ENCODE measurements at regions not wholly inside any gene's neighbourhood (a gene's known extent, or its start where the extent isn't known, plus 50 kb on each side); places are given as distances from the start of the nearest gene placed in this dataset.
A peak's percentile ranks its signal among the peaks of the same experiment; 100 is the strongest.
"Not testable (repeated sequence)": the region's sequence is repeated elsewhere in the genome, so short reads cannot be mapped to it uniquely, and the experiment has no call there.

DNA sequence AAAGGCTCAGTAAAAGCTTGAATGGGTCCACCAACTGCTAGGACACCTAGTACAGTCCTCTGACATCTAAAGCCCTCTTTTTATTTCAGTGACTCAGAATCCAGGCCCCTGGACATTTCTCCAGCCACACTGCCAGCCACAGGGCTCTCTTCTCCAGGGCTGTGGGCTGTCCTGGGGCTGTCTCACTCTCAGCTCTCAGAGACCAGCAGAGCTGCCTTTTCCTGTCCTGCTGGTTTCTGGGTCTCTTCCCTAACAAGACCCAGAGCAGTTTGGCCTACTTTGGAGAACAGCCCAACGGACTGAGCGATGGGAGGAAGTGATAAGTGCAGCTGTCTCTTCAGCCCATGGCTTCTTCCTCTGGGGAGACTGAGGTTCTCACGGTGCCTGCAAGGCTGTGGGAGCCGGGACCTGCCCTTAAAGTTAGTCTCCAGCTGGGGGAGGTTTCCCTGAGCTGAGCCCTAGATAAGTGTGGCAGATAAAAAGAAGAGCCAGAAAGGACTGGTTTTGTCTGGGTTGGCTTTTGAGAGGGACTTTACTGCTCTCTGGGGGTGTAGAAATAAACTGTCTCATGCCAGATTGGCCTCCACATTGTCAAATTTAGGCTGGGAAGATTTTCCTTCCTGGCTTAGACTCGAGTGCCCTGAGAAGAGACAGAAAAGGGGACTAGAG lies 979.8 kb downstream of the VRK1 start:
- DNase-seq, result no peak

DNA sequence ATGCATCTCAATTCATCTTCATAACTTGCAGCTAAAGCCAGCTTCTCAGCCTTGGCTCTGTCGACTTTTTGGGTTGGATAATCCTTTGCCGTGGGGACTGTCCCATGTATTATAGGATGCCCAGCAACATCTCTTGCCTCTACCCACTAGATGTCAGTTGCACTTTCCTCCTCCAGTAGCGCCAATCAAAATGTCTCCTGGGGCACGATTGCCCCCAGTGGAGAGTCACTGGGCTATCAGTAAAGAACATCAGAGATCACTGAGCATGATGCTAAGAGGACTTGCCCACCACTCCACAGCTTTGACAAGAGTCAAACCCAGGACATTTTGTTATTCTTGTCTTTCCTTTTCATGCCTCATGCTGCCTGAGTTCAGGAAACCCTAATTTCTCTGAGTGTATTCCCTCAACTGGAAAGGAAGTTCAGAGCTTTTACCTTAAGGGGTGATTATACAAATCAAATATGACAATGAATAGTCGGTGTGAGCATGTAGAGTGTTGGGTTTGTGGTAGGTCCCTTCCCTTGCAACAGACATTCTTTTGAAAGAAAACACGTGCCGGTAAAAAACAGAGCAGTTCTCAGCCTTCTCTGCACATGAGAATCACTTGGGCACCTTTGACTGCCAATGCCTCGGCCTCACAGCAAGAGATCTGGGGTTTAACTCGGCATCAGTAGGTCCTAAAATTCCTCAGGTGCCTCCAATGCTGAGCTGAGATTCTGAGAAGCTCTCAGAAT lies 980.6 kb downstream of the VRK1 start:
- DNase-seq, result peak; percentile 22

DNA sequence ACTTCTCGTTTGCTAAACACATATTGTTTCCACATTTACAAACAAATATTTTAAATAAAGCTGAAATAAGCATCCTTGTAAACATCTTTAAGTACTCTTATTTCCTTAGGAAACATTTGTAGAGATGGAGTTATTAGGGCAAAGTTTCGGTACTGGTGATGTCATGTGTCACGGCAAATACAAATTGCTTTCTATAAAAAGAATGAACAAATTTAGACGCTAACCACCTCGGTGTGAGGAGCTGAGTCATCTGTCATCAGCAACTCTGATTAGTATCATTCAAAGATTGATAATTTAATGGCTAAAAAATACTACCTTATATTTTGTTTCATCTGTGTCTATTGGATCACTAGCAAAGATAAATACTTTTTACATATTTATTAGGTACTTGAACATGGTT lies 982.0 kb downstream of the VRK1 start:
- no peak for DNase-seq

DNA sequence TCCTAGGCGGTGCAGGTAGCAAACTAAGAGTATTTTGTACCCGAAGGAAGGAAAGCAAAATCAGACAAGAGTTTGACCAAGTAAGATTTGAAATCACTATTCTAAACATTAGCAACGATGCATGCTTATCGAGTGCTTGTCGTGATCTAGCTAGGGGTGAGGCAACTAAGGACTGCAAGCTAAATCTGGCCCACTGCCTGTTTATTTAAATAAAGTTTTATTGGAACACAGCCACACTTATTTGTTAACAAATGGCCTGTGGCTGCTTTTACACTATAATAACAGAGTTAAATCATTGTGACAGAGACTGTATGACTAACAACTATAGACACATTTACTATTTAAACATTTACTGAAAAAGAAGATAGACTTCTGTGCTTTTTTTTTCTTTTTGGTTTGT lies 983.6 kb downstream of the VRK1 start:
- DNase-seq, result no peak

DNA sequence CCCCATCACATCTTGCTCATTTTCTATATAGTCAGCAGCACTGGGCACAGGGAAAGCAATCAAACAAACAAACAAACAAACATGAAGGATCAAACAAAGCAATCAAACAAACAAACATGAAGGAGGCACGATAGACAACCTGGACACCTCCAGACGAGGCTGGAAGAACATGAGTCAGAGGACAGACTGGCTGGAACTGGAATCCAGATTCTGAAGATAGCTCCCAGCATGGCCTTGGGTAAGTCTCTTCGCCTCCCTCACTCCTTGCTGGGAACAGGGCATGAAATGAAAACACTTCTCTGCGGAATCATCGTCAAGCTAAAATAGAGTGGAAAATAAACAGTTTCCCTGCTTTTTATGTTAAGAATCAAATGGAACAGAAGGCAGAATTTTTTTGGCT lies 984.8 kb downstream of the VRK1 start:
- no peak for DNase-seq

DNA sequence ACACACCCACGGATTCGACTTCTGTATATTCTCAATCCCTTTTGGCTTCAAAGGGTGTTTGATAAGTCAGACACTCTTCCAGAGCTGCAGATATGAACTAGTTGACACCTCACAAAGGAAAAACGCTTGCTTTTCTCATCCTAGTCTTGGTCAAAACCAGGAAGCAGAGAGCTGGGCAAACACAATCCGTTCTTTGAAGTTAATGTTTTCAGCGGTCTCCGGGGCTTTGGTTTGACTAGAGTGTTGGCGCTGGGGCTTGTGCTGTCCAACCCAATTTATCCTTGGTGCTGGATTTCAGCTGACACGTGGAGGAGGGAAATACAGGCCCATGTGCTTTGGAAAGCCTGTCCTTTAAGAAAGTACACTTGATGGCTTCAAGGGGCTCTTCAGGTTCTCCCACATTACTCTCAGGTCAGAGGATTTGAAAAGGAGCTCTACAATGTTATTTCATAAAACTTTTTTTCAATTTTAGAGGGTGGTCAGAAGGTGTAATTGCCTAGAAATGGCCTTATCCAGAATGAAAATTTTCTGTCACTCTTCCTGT lies 985.8 kb downstream of the VRK1 start:
- DNase-seq, result no peak

DNA sequence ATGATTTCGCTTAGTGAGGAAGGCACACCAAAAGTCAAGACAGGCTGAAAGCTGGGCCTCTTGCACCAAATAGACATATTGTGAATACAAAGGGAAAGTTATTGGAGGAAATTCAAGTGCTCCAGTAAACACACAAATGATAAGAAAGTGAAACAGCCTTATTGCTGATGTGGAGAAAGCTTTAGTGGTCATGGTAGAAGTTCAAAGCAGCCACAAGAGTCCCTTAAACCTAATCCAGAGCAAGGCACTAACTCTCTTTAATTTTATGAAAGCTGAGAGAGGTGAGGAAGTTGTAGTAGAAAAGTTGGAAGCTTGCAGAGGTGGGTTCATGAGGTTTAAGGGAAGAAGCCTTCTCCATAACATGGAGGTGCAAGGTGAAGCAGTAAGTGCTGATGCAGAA lies 988.3 kb downstream of the VRK1 start:
- DNase-seq, result no peak

DNA sequence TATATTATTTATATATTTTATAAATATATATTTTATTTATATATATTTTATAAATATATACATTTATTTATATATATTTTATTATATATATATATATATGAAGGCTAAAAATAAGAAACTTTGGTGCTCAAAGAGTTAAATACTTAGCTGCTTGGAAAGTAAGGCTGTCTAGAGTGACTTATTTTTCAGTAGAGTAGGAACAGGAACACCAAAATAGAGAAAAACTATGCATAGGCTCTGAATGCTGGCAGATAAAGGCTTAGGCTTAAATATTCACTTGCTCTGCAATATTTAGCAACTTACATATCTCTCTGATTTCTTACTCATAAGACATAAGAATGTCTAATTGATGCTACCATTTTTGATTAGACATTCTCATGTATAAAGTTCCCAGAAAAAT lies 991.2 kb downstream of the VRK1 start:
- DNase-seq, result no peak

DNA sequence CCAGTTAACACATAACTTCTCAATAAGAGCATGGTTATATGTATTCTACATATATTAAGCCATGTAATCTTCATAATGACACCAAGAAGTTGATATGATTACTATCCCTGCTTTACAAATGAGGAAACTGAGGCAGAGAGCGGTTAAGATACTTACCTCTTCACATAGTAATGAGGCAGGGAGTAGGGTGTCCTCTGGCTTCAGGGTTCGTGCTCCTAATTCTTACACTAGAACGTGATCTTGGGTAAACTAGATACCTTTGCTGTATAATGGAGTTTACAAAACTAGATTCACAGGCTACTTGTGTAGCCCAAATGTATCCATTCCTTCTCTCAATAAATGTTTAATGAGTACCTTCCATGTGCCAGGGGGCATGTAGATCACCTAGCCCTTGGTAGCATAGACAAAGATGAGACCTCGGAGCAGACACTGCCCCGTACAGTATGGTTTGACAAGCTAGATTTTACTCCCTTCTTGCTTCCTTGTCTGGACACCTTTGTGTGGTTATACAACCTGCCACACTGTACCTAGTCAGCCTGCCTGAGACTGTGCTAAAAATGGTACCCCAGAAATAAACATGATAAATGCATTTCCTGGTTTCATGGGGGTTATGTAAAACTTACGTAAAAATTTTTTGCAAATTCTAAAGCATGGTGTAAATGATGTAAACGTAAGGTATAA lies 991.8 kb downstream of the VRK1 start:
- DNase-seq, result no peak

DNA sequence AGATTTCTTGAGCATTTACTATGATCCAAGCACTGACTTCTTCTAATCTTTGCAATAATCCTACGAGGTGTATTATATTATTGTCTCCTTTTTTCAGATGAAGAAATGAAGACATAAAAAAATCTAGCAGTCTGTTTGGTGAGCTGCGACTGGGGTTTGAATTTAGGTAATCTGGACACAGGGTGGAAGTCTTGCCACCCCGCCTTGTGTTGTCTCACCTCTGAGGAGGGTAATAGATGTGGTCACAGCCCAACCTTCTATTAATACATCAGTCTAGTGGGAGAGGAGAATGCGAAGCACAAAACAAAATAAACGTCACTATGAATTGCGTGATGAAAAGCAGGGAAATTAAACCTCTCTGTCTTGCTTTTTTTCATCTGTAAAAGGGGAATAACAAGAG lies 993.9 kb downstream of the VRK1 start:
- DNase-seq, result no peak

DNA sequence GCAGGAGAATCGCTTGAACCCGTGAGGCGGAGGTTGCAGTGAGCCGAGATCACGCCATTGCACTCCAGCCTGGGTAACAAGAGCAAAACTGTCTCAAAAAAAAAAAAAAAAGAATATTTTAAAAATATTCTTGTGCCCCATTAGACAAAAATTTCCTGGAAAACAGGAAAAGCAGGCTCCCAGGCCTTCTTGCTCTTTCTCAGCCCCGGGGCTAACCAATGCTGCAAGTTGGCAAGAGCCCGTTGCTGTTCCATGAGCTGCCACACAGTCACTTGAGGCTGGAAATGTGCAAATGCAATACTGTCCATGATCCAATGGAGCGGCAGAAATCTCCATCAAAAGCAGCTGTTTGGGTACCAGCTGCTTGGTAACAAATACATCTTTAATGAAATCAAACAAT lies 994.7 kb downstream of the VRK1 start:
- no peak for DNase-seq

DNA sequence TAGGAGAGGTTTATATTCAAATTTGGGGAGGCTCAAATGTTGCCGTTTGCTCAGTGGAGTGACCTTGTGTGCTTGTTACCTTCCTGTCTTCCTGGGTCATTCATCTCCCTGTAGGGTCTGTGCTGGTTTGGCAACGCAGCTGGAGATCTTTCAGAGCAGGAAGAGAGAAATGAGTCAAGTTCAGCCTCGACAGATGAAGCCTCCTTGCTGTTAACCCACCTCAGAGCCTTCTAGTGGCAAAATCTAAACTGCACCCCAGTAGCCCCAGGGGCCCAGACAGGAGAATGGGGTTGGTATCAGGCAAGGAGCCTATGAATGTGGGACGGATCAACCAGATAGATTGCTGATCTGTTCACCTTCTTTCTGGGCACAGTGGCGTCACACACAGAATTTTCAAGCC lies 999.3 kb downstream of the VRK1 start:
- no peak for DNase-seq

DNA sequence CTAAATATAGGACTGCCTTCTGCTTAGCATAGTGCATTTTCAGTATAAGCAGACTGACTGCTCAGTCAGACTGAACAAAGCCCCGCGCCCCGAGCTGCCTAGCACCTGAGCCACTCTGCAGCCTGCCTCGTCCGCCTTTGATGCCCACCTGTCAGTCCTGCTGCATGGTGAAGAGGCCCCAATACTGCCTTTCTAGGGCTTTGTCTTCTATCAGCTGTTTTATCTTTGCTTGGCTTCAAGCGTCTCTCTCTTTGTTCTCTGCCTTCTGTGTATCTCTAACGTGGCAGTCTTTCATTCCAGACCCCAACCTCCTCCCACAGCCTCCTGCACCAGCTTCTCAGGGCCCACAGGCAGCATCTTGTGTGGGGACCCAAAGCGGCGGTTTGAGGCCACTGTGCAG lies 1001.0 kb downstream of the VRK1 start:
- no peak for DNase-seq

DNA sequence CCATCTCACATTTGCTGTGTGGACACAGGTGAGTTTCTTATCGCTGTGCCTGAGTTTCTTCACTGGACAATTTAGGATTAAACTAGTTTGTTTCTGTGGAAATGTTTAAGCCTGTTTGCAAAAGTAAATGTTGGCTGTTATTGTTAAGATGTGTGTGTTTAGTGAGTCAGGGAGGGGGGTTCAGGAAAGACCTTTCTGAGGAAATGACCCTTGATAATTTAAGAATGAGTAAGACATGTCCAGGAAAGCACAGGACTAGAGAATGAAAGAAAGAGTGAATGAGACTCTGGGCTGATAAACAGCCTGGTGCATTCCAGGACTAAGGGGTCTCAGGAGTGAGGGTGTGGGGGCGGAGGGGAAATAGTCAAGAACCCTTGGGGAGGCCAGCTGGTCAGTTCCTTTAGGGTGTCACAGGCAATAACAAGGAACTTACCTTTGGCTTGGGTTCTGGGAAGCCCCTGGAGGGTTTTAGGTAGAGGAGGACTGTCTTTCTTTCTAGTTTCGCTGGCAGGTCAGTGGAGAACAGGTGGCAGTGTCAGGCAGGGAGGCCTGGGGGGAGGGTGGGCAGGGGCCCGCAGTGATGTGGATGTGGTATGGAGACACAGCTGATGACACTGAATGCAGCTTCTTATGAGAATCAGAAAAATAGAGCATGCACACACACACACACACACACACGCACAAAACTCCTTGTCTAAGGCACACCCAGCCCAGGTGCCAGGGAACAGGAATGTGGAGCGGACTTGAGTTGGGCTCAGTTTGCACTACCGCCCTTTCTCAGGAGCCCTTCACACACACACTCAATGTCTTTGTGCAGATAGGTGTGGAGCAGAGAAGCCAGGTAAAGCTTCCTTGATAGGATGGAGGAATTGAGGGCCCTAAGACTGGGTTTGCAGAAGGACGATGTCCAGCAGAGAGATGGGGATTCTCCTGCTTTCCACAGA lies 1005.5 kb downstream of the VRK1 start:
- no peak for DNase-seq

DNA sequence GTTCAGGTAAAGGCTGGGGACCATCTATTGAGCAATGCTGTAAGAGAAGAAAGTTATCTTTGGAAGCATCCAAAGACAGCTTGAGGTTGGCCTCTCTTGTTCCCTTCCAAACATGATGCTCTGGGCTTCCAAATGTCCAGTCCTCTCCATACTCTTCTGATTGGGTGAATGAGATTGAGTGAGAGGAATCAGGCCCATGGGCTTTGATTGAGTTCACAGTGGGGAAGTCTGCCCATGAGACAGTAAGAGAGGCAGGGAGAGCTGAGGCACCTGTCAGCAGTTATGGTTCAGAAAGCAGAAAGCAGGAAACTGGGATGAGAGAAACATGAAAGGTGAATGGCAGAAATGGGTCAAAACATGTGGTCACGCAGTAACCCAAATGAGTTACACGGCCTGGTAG lies 1006.9 kb downstream of the VRK1 start:
- DNase-seq, result no peak

DNA sequence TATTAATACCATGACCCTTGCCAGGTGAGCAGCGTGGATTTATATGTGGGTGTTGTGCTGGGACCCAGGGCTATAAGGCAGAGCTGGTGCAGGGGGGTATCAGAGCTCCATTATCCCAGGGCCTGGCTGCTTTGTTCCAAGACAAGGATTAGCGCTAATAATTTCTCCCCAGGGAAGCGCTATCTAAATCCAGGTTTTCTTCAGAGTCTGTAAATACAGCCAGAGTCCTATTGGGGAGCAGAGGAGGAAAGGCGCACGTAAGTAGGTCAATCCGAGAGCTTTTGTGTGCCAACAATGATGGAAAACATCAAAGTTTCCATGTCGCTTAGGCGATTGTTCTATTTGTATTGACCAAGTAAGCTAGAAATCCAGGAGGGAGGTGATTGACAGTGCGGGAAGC lies 1009.7 kb downstream of the VRK1 start:
- no peak for DNase-seq

DNA sequence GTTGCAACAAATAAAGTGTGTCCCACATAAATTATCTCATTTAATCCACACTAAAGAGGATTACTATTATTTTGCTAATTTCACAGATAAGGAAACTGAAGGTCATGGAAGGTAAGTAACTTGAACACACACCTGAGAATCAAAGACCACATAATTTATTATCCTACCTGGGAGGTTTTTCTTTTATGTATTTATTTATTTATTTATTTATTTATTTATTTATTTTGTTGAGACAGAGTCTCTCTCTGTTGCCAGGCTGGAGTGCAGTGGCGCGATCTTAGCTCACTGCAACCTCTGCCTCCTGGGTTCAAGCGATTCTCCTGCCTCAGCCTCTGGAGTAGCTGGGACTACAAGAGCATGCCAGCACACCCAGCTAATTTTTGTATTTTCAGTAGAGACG lies 1011.4 kb downstream of the VRK1 start:
- DNase-seq, result not testable (repeated sequence)

DNA sequence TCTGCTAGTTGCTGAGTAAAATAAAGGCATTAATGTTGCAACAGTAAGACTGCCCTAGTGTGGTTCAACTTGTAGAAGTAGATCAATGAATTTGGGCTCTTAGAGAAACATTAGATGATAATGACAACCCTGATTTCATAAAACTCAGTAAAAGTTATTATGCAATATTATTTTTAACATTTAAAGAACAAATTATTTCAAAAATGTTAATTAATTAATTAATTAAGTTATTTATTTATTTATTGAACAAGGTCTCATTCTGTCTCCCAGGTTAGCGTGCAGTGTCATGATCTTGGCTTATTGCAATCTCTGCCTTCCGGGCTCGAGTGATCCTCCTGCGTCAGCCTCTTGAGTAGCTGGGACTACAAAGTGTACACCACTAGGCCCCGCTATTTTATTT lies 1016.4 kb downstream of the VRK1 start:
- no peak for DNase-seq

DNA sequence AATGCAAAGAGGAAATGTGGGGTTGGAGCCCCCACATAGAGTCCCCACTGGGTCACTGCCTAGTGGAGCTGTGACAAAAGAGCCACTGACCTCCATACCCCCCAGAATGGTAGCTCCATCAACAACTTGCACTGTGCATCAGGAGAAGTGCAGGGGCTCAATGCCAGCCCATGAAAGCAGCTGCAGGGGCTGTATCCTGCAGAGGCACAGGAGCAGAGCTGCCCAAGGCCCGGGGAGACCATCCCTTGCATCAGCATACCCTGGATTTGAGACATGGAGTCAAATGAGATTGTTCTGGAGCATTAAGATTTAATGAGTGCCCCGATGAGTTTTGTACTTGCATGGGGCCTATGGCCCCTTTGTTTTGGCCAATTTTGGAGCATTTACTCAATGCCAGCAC lies 1023.6 kb downstream of the VRK1 start:
- no peak for DNase-seq

DNA sequence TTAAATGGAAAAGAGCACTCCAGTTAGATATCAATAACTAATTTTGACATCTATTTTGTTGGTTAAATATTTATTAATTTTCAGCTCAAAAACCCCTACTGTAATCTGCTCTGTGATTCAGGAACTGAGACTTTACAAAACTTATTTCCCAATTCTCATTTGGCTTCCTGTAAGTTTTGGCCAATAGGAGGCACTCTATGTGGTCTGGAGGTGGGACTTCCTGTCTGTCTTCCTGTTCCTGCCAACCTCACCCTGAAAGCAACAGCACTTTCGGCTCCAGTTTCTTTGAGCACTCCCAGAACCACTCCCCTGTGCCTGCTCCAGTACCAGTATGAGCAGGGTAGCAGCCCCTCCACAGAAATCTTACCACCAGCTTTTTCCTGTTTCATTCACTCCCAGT lies 1027.0 kb downstream of the VRK1 start:
- DNase-seq, result no peak

DNA sequence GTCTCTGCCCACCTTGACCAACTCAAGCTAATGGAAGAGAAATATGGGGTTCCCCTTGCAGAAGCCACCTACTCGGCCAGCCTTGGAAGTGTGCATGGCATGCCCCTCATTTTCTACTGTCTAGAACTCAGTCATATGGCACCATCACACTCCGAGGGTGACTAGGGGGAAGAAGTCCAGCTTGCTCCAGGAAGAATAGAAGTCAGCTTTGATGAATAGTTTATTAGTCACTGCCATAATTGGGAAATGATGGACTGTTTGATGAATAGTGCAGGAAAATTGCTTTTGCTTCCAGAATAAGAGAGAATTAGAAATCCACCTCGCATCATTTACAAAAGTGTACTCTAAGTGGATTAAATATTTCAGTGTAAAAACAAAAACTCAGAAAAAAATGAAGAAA lies 1030.6 kb downstream of the VRK1 start:
- DNase-seq, result no peak

DNA sequence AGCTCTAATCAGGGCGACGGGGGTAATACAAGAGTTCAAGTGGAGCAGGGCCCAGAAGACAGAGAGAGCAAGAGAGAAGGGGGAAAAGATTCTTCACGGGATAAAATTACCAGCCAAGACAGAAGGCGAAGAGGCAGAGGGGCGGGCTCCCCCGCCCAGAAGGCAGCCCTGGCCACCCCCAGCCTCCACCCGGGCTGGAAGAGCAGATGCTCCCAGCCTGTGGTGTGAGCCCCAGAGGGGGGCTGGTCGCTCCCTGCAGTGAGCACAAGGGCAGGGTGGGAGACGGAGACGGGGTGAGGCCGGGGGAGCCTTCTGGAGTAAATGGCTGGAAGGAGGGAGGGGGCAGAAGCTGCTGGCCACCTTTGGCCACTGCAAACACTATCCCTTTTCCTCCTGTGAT lies 1035.6 kb downstream of the VRK1 start:
- DNase-seq, result no peak

DNA sequence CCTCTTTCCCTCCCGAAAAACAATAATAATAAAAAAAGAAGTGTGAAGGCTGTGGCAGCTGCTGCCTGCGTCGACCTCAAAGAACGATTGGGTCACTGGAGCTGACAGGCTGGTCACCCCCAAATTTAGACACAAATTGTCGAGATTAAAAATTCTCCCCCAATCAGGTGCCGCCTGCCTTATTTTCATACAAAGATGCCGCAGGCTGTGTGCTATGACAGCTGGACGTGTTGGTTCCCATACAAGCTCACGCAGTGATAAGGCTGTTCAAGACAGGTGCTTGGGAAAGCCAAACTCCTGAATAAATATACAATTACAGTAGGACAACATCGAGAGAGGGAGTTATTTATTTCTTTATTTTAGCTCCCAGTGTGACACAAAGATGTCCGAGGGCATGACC lies 1041.8 kb downstream of the VRK1 start:
- DNase-seq, result no peak
